RWPE2 (cell line): ENCODE measurements at regions not wholly inside any gene's neighbourhood (a gene's known extent, or its start where the extent isn't known, plus 50 kb on each side); places are given as distances from the start of the nearest gene placed in this dataset.
"Not testable (repeated sequence)": the region's sequence is repeated elsewhere in the genome, so short reads cannot be mapped to it uniquely, and the experiment has no call there.

Source experiments
- ATAC-seq: fragments of 200-7000 bp; cut with Tn5 transposase; 3 replicates; pipeline ENCODE4 v1.9.1; 2021; ENCODE audit warnings: low read depth
- DNase-seq: peaks from one replicate; pipeline ENCODE4 v3.0.0-alpha.2; 2020; ENCODE audit warnings: low spot score
- H3K27ac ChIP-seq: fragments of 450-650 bp; 2 replicates; pipeline ENCODE4 v1.5.1; 2017; ENCODE audit warnings: mild to moderate bottlenecking; ENCODE audit not compliant: poor library complexity, severe bottlenecking
- H3K27me3 ChIP-seq: fragments of 250-450 bp; sonication (Bioruptor Pico); 2 replicates; pipeline ENCODE4 v1.5.1; 2021; ENCODE audit warnings: mild to moderate bottlenecking, moderate library complexity; ENCODE audit not compliant: insufficient read depth, poor library complexity, severe bottlenecking
- H3K36me3 ChIP-seq: fragments of 250-450 bp; sonication (Bioruptor Pico); 2 replicates; pipeline ENCODE4 v1.5.1; 2020; ENCODE audit warnings: low read depth, mild to moderate bottlenecking, moderate library complexity
- H3K4me1 ChIP-seq: fragments of 250-450 bp; sonication (Bioruptor Pico); 2 replicates; pipeline ENCODE4 v1.5.1; 2021; ENCODE audit warnings: mild to moderate bottlenecking, moderate library complexity; ENCODE audit not compliant: insufficient read depth, poor library complexity, severe bottlenecking
- H3K4me3 ChIP-seq: fragments of 250-450 bp; sonication (Bioruptor Pico); 2 replicates; pipeline ENCODE4 v1.5.1; 2021; ENCODE audit warnings: mild to moderate bottlenecking, moderate library complexity; ENCODE audit not compliant: severe bottlenecking
- H3K9me3 ChIP-seq: fragments of 250-450 bp; sonication (Bioruptor Pico); 2 replicates; pipeline ENCODE4 v1.5.1; 2021; ENCODE audit warnings: mild to moderate bottlenecking, moderate library complexity; ENCODE audit not compliant: severe bottlenecking

- not testable (repeated sequence) for H3K4me1 ChIP-seq, H3K4me3 ChIP-seq, H3K27me3 ChIP-seq, H3K9me3 ChIP-seq, H3K36me3 ChIP-seq, DNase-seq
- ATAC-seq, result peak; percentile 50
- H3K27ac ChIP-seq, result peak overlapping the region; percentile 49
These were observed 115.0 kb downstream of the LIMS4 start for GRCh38 chr2:110357616-110358015.

GRCh38 chr2:110354294-110355018 is 118.2 kb downstream of the LIMS4 start:
- peak overlapping the region; percentile 79 for H3K27ac ChIP-seq
- not testable (repeated sequence) for H3K9me3 ChIP-seq, H3K4me3 ChIP-seq, H3K4me1 ChIP-seq, DNase-seq, H3K36me3 ChIP-seq, H3K27me3 ChIP-seq
- peak; percentile 93 for ATAC-seq

- not testable (repeated sequence) for ATAC-seq, H3K36me3 ChIP-seq, H3K27ac ChIP-seq, H3K4me1 ChIP-seq, H3K27me3 ChIP-seq, H3K4me3 ChIP-seq, H3K9me3 ChIP-seq, DNase-seq
These were observed 121.9 kb downstream of the LIMS4 start for GRCh38 chr2:110350718-110351117.

GRCh38 chr2:110348902-110349301 is 123.7 kb downstream of the LIMS4 start:
- DNase-seq, H3K4me1 ChIP-seq, H3K4me3 ChIP-seq, ATAC-seq, H3K27ac ChIP-seq, H3K36me3 ChIP-seq, H3K27me3 ChIP-seq, H3K9me3 ChIP-seq: not testable (repeated sequence)

- H3K4me3 ChIP-seq, DNase-seq, H3K27ac ChIP-seq, H3K36me3 ChIP-seq, H3K4me1 ChIP-seq, H3K27me3 ChIP-seq, H3K9me3 ChIP-seq: not testable (repeated sequence)
- peak; percentile 39 for ATAC-seq
These were observed 128.1 kb downstream of the LIMS4 start for GRCh38 chr2:110344405-110345035.

GRCh38 chr2:110342077-110342476 is 129.7 kb upstream of the MTLN start:
- not testable (repeated sequence) for ATAC-seq, H3K4me1 ChIP-seq, DNase-seq, H3K9me3 ChIP-seq, H3K27ac ChIP-seq, H3K27me3 ChIP-seq, H3K4me3 ChIP-seq, H3K36me3 ChIP-seq

- not testable (repeated sequence) for H3K4me3 ChIP-seq, H3K27me3 ChIP-seq, ATAC-seq, DNase-seq, H3K4me1 ChIP-seq, H3K9me3 ChIP-seq, H3K36me3 ChIP-seq, H3K27ac ChIP-seq
These were observed 126.8 kb upstream of the MTLN start for GRCh38 chr2:110339126-110339525.

GRCh38 chr2:110338277-110339003 is 126.1 kb upstream of the MTLN start:
- H3K4me1 ChIP-seq, H3K36me3 ChIP-seq, H3K27ac ChIP-seq, H3K9me3 ChIP-seq, DNase-seq, H3K27me3 ChIP-seq, H3K4me3 ChIP-seq: not testable (repeated sequence)
- ATAC-seq, result peak; percentile 22; the same call in 2 of the 3 replicates

GRCh38 chr2:110336071-110336470 is 123.7 kb upstream of the MTLN start:
- H3K4me1 ChIP-seq, H3K36me3 ChIP-seq, H3K9me3 ChIP-seq, H3K4me3 ChIP-seq, H3K27ac ChIP-seq, ATAC-seq, DNase-seq, H3K27me3 ChIP-seq: not testable (repeated sequence)

- not testable (repeated sequence) for DNase-seq, ATAC-seq, H3K27ac ChIP-seq, H3K4me3 ChIP-seq, H3K4me1 ChIP-seq, H3K27me3 ChIP-seq, H3K9me3 ChIP-seq, H3K36me3 ChIP-seq
These were observed 123.2 kb upstream of the MTLN start for GRCh38 chr2:110335415-110336049.
